OCI-LY1 (cell line): ENCODE measurements at regions not wholly inside any gene's neighbourhood (a gene's known extent, or its start where the extent isn't known, plus 50 kb on each side); places are given as distances from the start of the nearest gene placed in this dataset.

Experiments
- H2AFZ ChIP-seq: fragments of 200-600 bp; sonication (generic), shearing (Covaris generic); 2 replicates; pipeline ENCODE4 v1.6.0; 2014; ENCODE audit warnings: antibody characterized with exemption, mild to moderate bottlenecking, low read length
- H3F3A ChIP-seq: fragments of 200-600 bp; sonication (generic), shearing (Covaris generic); 2 replicates; pipeline ENCODE4 v1.6.0; 2014; ENCODE audit warnings: mild to moderate bottlenecking, antibody characterized with exemption, low read length, moderate library complexity; ENCODE audit not compliant: insufficient read depth
- H3K27ac ChIP-seq: fragments of 200-600 bp; sonication (generic); 2 replicates; pipeline ENCODE4 v1.5.1; 2014; ENCODE audit warnings: low read length, mixed run types, mild to moderate bottlenecking, low read depth; ENCODE audit not compliant: poor library complexity, severe bottlenecking
- H3K27me3 ChIP-seq: fragments of 200-600 bp; sonication (generic); 2 replicates; pipeline ENCODE4 v1.6.0; 2014; ENCODE audit warnings: antibody characterized with exemption, mild to moderate bottlenecking, low read length, moderate library complexity; ENCODE audit not compliant: insufficient read depth
- H3K36me3 ChIP-seq: fragments of 200-600 bp; sonication (generic); 2 replicates; pipeline ENCODE4 v1.6.1; 2014; ENCODE audit warnings: mild to moderate bottlenecking, antibody characterized with exemption, low read length, moderate library complexity, mixed read lengths; ENCODE audit not compliant: insufficient read depth
- H3K4me1 ChIP-seq: fragments of 200-600 bp; sonication (generic); 2 replicates; pipeline ENCODE4 v1.5.1; 2014; ENCODE audit warnings: mild to moderate bottlenecking, low read length, moderate library complexity; ENCODE audit not compliant: insufficient read depth, severe bottlenecking
- H3K4me2 ChIP-seq: fragments of 200-600 bp; sonication (generic), shearing (Covaris generic); 2 replicates; pipeline ENCODE4 v1.6.1; 2014; ENCODE audit warnings: low read length
- H3K4me3 ChIP-seq: fragments of 200-600 bp; sonication (generic); 2 replicates; pipeline ENCODE4 v1.5.1; 2014; ENCODE audit warnings: low read length, low read depth, mild to moderate bottlenecking, mixed read lengths; ENCODE audit not compliant: poor library complexity, severe bottlenecking
- H3K79me2 ChIP-seq: fragments of 200-600 bp; shearing (Covaris generic); 2 replicates; pipeline ENCODE4 v1.6.1; 2016; ENCODE audit warnings: mixed run types, low read length, mixed read lengths; ENCODE audit not compliant: insufficient read depth
- H3K9ac ChIP-seq: fragments of 200-600 bp; sonication (generic), shearing (Covaris generic); 2 replicates; pipeline ENCODE4 v1.6.1; 2014; ENCODE audit warnings: mild to moderate bottlenecking, low read length, mixed read lengths
- H3K9me2 ChIP-seq: fragments of 200-600 bp; sonication (generic), shearing (Covaris generic); 2 replicates; pipeline ENCODE4 v1.6.1; 2014; ENCODE audit warnings: low read depth, mild to moderate bottlenecking, low read length, mixed read lengths
- H3K9me3 ChIP-seq: fragments of 200-600 bp; shearing (Covaris generic); 2 replicates; pipeline ENCODE4 v1.6.1; 2014; ENCODE audit warnings: low read length, mixed read lengths
- H4K20me1 ChIP-seq: fragments of 200-600 bp; sonication (generic), shearing (Covaris generic); 2 replicates; pipeline ENCODE4 v1.6.0; 2016; ENCODE audit warnings: mild to moderate bottlenecking, low read length; ENCODE audit not compliant: insufficient read depth
- CTCF ChIP-seq: fragments of 200-600 bp; sonication (generic), shearing (Covaris generic); IDR thresholded peaks from 2 replicates; pipeline ENCODE4 v1.5.1; 2017; ENCODE audit warnings: mild to moderate bottlenecking, antibody characterized with exemption, low read length, moderate library complexity, mixed read lengths
- EZH2 ChIP-seq: fragments of 200-600 bp; sonication (generic), shearing (Covaris generic); IDR thresholded peaks from 2 replicates; pipeline ENCODE4 v1.8.0; 2017; ENCODE audit warnings: borderline replicate concordance, mixed run types, mild to moderate bottlenecking, antibody characterized with exemption, low read length, moderate library complexity, mixed read lengths

- no peaks in the 10 kb centered on the region for H3K9me3 ChIP-seq
- no peaks in the 10 kb centered on the region for H3K4me1 ChIP-seq
- no peaks in the 10 kb centered on the region for H3K79me2 ChIP-seq
- no peaks in the 10 kb centered on the region for H3K9me2 ChIP-seq
- H3K9ac ChIP-seq, result no peak overlapping the region
- TF ChIP-seq EZH2 (no peak), CTCF (no peak)
- no peak overlapping the region for H3K4me2 ChIP-seq
- H3K27me3 ChIP-seq, result peaks cover 11% of the 10 kb centered on the region; the same call in 1 of the 2 replicates
- no peak overlapping the region for H3K4me3 ChIP-seq
- no peaks in the 10 kb centered on the region for H3K36me3 ChIP-seq
- H4K20me1 ChIP-seq, result no peaks in the 10 kb centered on the region
- H3K27ac ChIP-seq, result no peak overlapping the region
- no peaks in the 10 kb centered on the region for H3F3A ChIP-seq
- H2AFZ ChIP-seq, result no peak overlapping the region
Measured at GRCh38 chr3:194212161-194212844, 76.4 kb downstream of the HES1 start.

- H3K9me2 ChIP-seq, result no peaks in the 10 kb centered on the region
- no peaks in the 10 kb centered on the region for H3K36me3 ChIP-seq
- H3F3A ChIP-seq, result no peaks in the 10 kb centered on the region
- H3K27me3 ChIP-seq, result peaks cover 11% of the 10 kb centered on the region; the same call in 1 of the 2 replicates
- H3K9me3 ChIP-seq, result no peaks in the 10 kb centered on the region
- H2AFZ ChIP-seq, result no peak overlapping the region
- H3K4me1 ChIP-seq, result no peaks in the 10 kb centered on the region
- TF ChIP-seq CTCF, result no peak
- TF ChIP-seq EZH2, result no peak
- no peak overlapping the region for H3K4me3 ChIP-seq
- no peaks in the 10 kb centered on the region for H3K79me2 ChIP-seq
- H3K9ac ChIP-seq, result no peak overlapping the region
- no peak overlapping the region for H3K4me2 ChIP-seq
- H4K20me1 ChIP-seq, result no peaks in the 10 kb centered on the region
- no peak overlapping the region for H3K27ac ChIP-seq
Measured at GRCh38 chr3:194212845-194213331, 76.9 kb downstream of the HES1 start.

GRCh38 chr3:194215392-194215791 lies 79.4 kb downstream of the HES1 start:
- Histone ChIP-seq H3K4me2 (no peak overlapping the region), H3K9me3 (no peaks in the 10 kb centered on the region), H3K4me1 (no peaks in the 10 kb centered on the region), H3K27me3 (peaks cover 11% of the 10 kb centered on the region; the same call in 1 of the 2 replicates), H4K20me1 (no peaks in the 10 kb centered on the region), H3K4me3 (no peak overlapping the region), H3K36me3 (no peaks in the 10 kb centered on the region), H3K79me2 (no peaks in the 10 kb centered on the region), H3K9ac (no peak overlapping the region), H3K9me2 (no peaks in the 10 kb centered on the region), H3F3A (no peaks in the 10 kb centered on the region), H2AFZ (no peak overlapping the region), H3K27ac (no peak overlapping the region)
- TF ChIP-seq EZH2, result no peak
- TF ChIP-seq CTCF, result no peak
